Parathyroid adenoma (tissue), 2 donors: ENCODE measurements at regions not wholly inside any gene's neighbourhood (a gene's known extent, or its start where the extent isn't known, plus 50 kb on each side); places are given as distances from the start of the nearest gene placed in this dataset.
"Not testable (repeated sequence)": the region's sequence is repeated elsewhere in the genome, so short reads cannot be mapped to it uniquely, and the experiment has no call there.

Experiments used
- H2AFZ ChIP-seq: fragments of 300-600 bp; sonication (generic); one replicate; pipeline ENCODE4 v1.7.0; 2017; ENCODE audit warnings: antibody characterized with exemption, mild to moderate bottlenecking
- H3K27ac ChIP-seq: fragments of 300-600 bp; sonication (generic); one replicate; pipeline ENCODE4 v1.7.0; 2017
- H3K27me3 ChIP-seq: fragments of 300-600 bp; sonication (generic); one replicate; pipeline ENCODE4 v1.7.0; 2017; ENCODE audit warnings: low read length; ENCODE audit not compliant: control insufficient read depth, insufficient read depth
- H3K36me3 ChIP-seq: fragments of 300-600 bp; sonication (generic); one replicate; pipeline ENCODE4 v1.7.0; 2017; ENCODE audit warnings: low read length; ENCODE audit not compliant: control insufficient read depth, insufficient read depth
- H3K4me1 ChIP-seq: fragments of 300-600 bp; sonication (generic); one replicate; pipeline ENCODE4 v1.7.0; 2017; ENCODE audit warnings: control low read depth
- H3K4me2 ChIP-seq: fragments of 300-600 bp; sonication (generic); one replicate; pipeline ENCODE4 v1.7.0; 2017; ENCODE audit warnings: low read length
- H3K4me3 ChIP-seq: fragments of 300-600 bp; sonication (generic); one replicate; pipeline ENCODE4 v1.7.0; 2017; ENCODE audit warnings: low read depth, low read length
- H3K79me2 ChIP-seq: fragments of 300-600 bp; sonication (generic); one replicate; pipeline ENCODE4 v1.7.0; 2017; ENCODE audit warnings: control low read depth
- H3K9ac ChIP-seq: fragments of 300-600 bp; sonication (generic); one replicate; pipeline ENCODE4 v1.7.0; 2017; ENCODE audit warnings: mild to moderate bottlenecking
- H3K9me3 ChIP-seq: fragments of 300-600 bp; sonication (generic); one replicate; pipeline ENCODE4 v1.7.0; 2017; ENCODE audit warnings: low read length; ENCODE audit not compliant: control insufficient read depth
- CTCF ChIP-seq: fragments of 300-600 bp; sonication (generic); IDR thresholded peaks from one replicate; pipeline ENCODE4 v1.7.0; 2017; ENCODE audit warnings: antibody characterized with exemption, mild to moderate bottlenecking
- donor health status: primary hyperparathyroidism.

DNA sequence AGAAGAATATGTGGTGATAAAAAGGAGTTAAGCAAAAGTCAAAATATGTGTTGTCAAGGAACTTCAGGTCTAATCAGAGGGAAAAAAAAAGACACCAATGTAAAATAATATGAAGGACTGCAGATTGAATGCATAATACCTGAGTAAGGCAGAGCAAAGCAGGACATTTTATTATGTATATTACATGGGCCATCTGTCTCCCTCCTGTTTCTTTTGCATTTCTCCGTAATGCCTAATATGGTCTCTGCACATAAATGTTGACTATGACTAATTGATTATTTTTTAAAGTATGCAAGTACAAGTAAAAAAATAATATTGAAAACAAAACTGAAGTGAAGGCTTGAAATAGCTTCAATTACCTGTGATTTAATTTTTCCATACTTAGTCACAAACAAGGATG is 384.7 kb upstream of the MAN1A1 start:
- no peaks in the 10 kb centered on the region for H3K36me3 ChIP-seq
- H3K4me2 ChIP-seq: no peak overlapping the region
- no peaks in the 10 kb centered on the region for H3K79me2 ChIP-seq
- no peaks in the 10 kb centered on the region for H3K27me3 ChIP-seq
- no peaks in the 10 kb centered on the region for H3K4me1 ChIP-seq
- no peak overlapping the region for H3K9ac ChIP-seq
- H3K9me3 ChIP-seq: no peaks in the 10 kb centered on the region
- no peak for TF ChIP-seq CTCF
- H2AFZ ChIP-seq: no peak overlapping the region
- no peak overlapping the region for H3K27ac ChIP-seq
- no peak overlapping the region for H3K4me3 ChIP-seq

GRCh38 chr6:119728935-119729334 is 379.4 kb upstream of the MAN1A1 start:
- TF ChIP-seq CTCF: no peak
- Histone ChIP-seq H3K27ac (no peak overlapping the region), H3K79me2 (no peaks in the 10 kb centered on the region), H3K4me1 (no peaks in the 10 kb centered on the region), H3K4me2 (no peak overlapping the region), H3K4me3 (no peak overlapping the region), H3K36me3 (no peaks in the 10 kb centered on the region), H3K9me3 (no peaks in the 10 kb centered on the region), H3K27me3 (no peaks in the 10 kb centered on the region), H2AFZ (no peak overlapping the region), H3K9ac (no peak overlapping the region)

DNA sequence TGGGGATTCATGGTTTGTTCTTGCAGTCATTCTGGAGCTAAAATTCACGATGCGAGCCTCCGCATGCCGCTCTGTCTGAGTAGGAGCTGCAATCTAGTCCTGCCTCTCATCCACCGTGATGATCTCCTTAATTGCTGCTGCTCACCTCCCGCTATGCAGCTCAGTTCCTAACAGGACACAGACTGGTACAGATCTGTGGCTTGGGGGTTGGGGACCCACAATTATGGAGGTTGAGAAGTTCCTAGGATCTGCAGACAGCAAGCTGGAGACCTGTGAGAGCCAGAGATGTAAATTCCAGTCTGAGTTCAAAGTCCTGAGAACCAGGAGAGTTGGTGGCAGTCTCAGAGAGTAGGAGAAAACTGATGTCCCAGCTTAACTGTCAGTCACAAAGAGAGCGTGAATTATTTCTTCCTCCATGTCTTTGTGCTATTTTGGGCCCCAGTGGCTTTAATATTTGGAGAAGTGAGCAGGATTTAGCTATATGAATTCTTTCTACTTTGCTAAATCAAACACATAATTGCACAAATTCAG is 378.7 kb upstream of the MAN1A1 start:
- Histone ChIP-seq H3K9ac (no peak overlapping the region), H3K27ac (no peak overlapping the region), H3K4me3 (no peak overlapping the region), H3K36me3 (no peaks in the 10 kb centered on the region), H3K4me1 (no peaks in the 10 kb centered on the region), H3K27me3 (no peaks in the 10 kb centered on the region), H2AFZ (no peak overlapping the region), H3K9me3 (no peaks in the 10 kb centered on the region), H3K79me2 (no peaks in the 10 kb centered on the region), H3K4me2 (no peak overlapping the region)
- TF ChIP-seq CTCF: no peak

DNA sequence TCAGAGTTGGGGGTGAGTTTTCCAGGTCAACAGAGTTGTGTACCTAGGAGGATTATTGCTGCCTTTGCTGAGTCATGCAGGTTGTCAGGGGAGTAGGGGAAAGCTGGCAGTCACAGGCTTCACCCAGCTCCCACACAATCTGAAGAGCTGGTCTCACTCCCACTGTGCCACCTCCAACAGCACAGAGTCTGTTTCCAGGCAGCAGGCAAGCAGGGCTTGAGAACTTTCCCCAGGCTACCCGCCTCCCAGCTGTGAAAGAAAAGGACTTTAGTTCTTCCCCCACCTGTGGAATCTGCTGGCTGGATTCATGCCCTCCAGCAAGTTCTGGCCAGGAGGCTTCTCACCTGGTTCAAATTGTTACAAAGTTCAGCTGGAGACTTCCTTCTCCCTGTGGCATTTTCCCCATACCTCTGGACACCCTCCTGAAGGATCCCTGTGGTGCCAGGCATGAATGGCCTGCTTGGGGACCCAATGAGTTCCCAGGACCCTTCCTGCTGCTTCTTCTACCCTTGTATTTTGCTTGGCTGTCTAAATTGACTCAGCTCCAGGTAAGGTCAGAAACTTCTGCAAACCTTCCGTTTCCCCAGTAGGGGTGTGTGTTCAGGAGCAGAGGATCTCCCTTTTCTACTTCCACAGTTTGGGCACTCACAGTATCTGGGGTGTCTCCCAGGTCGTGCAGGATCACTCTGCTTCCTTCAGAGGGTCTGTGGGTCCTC is 378.1 kb upstream of the MAN1A1 start:
- Histone ChIP-seq H3K9ac (no peak overlapping the region), H3K9me3 (no peaks in the 10 kb centered on the region), H3K4me1 (no peaks in the 10 kb centered on the region), H3K36me3 (no peaks in the 10 kb centered on the region), H2AFZ (no peak overlapping the region), H3K27ac (no peak overlapping the region), H3K4me3 (no peak overlapping the region), H3K79me2 (no peaks in the 10 kb centered on the region), H3K27me3 (no peaks in the 10 kb centered on the region), H3K4me2 (no peak overlapping the region)
- TF ChIP-seq CTCF: no peak

DNA sequence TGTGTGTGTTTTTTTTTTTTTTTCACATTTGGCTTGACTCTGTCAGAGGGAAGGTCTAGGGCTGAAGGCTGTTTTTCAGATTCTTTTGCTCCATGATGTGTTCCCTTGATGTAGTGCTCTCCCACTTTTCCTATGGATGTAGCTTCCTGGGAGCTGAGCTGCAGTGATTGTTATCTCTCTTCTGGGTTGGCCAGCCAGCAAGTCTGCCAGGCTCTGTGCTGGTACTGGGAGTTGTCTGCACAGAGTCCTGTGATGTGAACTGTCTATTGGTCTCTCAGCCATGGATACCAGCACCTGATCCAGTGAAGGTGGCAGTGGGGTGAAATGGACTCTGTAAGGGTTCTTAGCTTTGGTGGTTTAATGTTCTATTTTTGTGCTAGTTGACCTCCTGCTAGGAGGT is 377.4 kb upstream of the MAN1A1 start:
- not testable (repeated sequence) for H3K79me2 ChIP-seq, H3K27ac ChIP-seq, H3K4me3 ChIP-seq, H2AFZ ChIP-seq, H3K27me3 ChIP-seq, H3K9ac ChIP-seq, H3K4me1 ChIP-seq, H3K9me3 ChIP-seq, H3K4me2 ChIP-seq, H3K36me3 ChIP-seq
